A549 (cell line): ENCODE measurements at regions not wholly inside any gene's neighbourhood (a gene's known extent, or its start where the extent isn't known, plus 50 kb on each side); places are given as distances from the start of the nearest gene placed in this dataset.

Source experiments
- ATAC-seq, 2 experiments: fragments of 200-7000 bp in 1 of 2; fragments of >200 bp in 1 of 2; cut with Nextera tagmentation in 1 of 2; cut with Tn5 transposase in 1 of 2; 3 replicates each; pipeline versions ENCODE4 v1.8.0 to v1.9.1; 2018 to 2020; ENCODE audit warnings: mild to moderate bottlenecking in 1 of 2, moderate library complexity in 1 of 2
- CTCF ChIA-PET: fragments of 300-600 bp; sonication (Branson Sonifier 250); formaldehyde crosslinking; extraction: SDS; loops from one replicate; lab custom pipeline; 2021; ENCODE audit warnings: antibody characterized with exemption, inconsistent platforms; lab: Yijun Ruan, JAX
- POLR2A ChIA-PET: fragments of 350-600 bp; formaldehyde crosslinking; extraction: SDS; loops from one replicate; lab custom pipeline; 2021; ENCODE audit warnings: antibody characterized with exemption, inconsistent platforms; lab: Yijun Ruan, JAX
- DNase-seq, 2 experiments: peaks; one replicate each; pipeline versions ENCODE4 v3.0.0 to v3.0.0-alpha.2; 2011 to 2016; ENCODE audit warnings: low read depth in 1 of 2, low spot score in 1 of 2
- FAIRE-seq: peaks from 2 replicates; lab custom pipeline; 2011; peaks lifted over from hg19 to GRCh38; lab: Jason Lieb, UNC
- H3K27ac ChIP-seq, 2 experiments: fragments of >200 bp; sonication (Bioruptor Twin); formaldehyde crosslinking; 3 replicates each; pipeline ENCODE4 v1.5.1; 2016 to 2017
- H3K4me1 ChIP-seq: fragments of >200 bp; sonication (Bioruptor Twin); formaldehyde crosslinking; 3 replicates; pipeline ENCODE4 v1.6.1; 2016
- H3K4me2 ChIP-seq: fragments of >200 bp; sonication (Bioruptor Twin); formaldehyde crosslinking; 3 replicates; pipeline ENCODE4 v1.6.1; 2016
- H3K4me3 ChIP-seq: fragments of >200 bp; sonication (Bioruptor Twin); formaldehyde crosslinking; 3 replicates; pipeline ENCODE4 v1.5.1; 2016
- H3K9me3 ChIP-seq: fragments of >200 bp; sonication (Bioruptor Twin); formaldehyde crosslinking; 3 replicates; pipeline ENCODE4 v1.6.1; 2016
- BHLHE40 ChIP-seq: IDR thresholded peaks from 2 replicates; pipeline ENCODE4 v1.6.1; 2012; ENCODE audit warnings: low read depth, low read length, inconsistent platforms
- CBX2 ChIP-seq: fragments of 200-600 bp; sonication (generic); IDR thresholded peaks from 2 replicates; pipeline ENCODE4 v1.6.1; 2016; ENCODE audit warnings: low read depth, mild to moderate bottlenecking, borderline replicate concordance
- CBX8 ChIP-seq: fragments of 200-600 bp; sonication (generic); IDR thresholded peaks from 2 replicates; pipeline ENCODE4 v1.6.1; 2016
- EHMT2 ChIP-seq: fragments of 200-600 bp; sonication (generic); IDR thresholded peaks from 2 replicates; pipeline ENCODE4 v1.6.1; 2016; ENCODE audit warnings: antibody characterized with exemption, low read depth, mild to moderate bottlenecking, moderate library complexity
- EP300 ChIP-seq, 2 experiments: fragments of >200 bp; sonication (Bioruptor Twin); formaldehyde crosslinking; IDR thresholded peaks; 2 replicates in 1 of 2; 3 replicates in 1 of 2; pipeline ENCODE4 v1.6.1; 2016 to 2017
- ESRRA ChIP-seq: fragments of 150-350 bp; IDR thresholded peaks from 2 replicates; pipeline ENCODE4 v1.6.1; 2014; ENCODE audit warnings: mild to moderate bottlenecking, low read length, borderline replicate concordance
- FOSB ChIP-seq: fragments of 250-450 bp; sonication (Bioruptor Pico); IDR thresholded peaks from 2 replicates; pipeline ENCODE4 v1.5.0; 2020; ENCODE audit warnings: mild to moderate bottlenecking, moderate library complexity
- FOSL2 ChIP-seq, 2 experiments: fragments of 450-650 bp in 1 of 2; fragments of >200 bp in 1 of 2; sonication (Bioruptor Twin) in 1 of 2; formaldehyde crosslinking; IDR thresholded peaks; 2 replicates each; pipeline versions ENCODE4 v1.5.0 to v1.6.1; 2016 to 2020; ENCODE audit warnings: mild to moderate bottlenecking in 1 of 2, moderate library complexity in 1 of 2
- GATA3 ChIP-seq: IDR thresholded peaks from 2 replicates; pipeline ENCODE4 v1.6.1; 2012; ENCODE audit warnings: borderline replicate concordance
- HDAC2 ChIP-seq: fragments of 200-600 bp; sonication (generic); IDR thresholded peaks from 2 replicates; pipeline ENCODE4 v1.6.1; 2016
- HEYL ChIP-seq: fragments of 250-450 bp; sonication (Bioruptor Pico); IDR thresholded peaks from 2 replicates; pipeline ENCODE4 v1.8.0; 2021; ENCODE audit warnings: mild to moderate bottlenecking, moderate library complexity
- HOXB5 ChIP-seq: fragments of 250-450 bp; sonication (Bioruptor Pico); IDR thresholded peaks from 2 replicates; pipeline ENCODE4 v1.5.0; 2020; ENCODE audit warnings: mild to moderate bottlenecking, moderate library complexity
- JUN ChIP-seq, 2 experiments: fragments of >200 bp; sonication (Bioruptor Twin); formaldehyde crosslinking; IDR thresholded peaks; 2 replicates in 1 of 2; 3 replicates in 1 of 2; pipeline ENCODE4 v1.6.1; 2016 to 2017
- KDM1A ChIP-seq: fragments of 200-600 bp; sonication (generic); IDR thresholded peaks from 2 replicates; pipeline ENCODE4 v1.6.1; 2016; ENCODE audit warnings: low read depth, mild to moderate bottlenecking
- MYC ChIP-seq: IDR thresholded peaks from 2 replicates; pipeline ENCODE4 v1.6.1; 2012; ENCODE audit warnings: mild to moderate bottlenecking, inconsistent platforms, low read length, improper control_type of control experiment, borderline replicate concordance
- NFE2L2 ChIP-seq: fragments of 150-350 bp; conservative IDR thresholded peaks from 2 replicates; pipeline ENCODE4 v1.6.1; 2014; ENCODE audit warnings: low read length
- NPAS2 ChIP-seq: fragments of 250-450 bp; sonication (Bioruptor Pico); IDR thresholded peaks from 2 replicates; pipeline ENCODE4 v1.8.0; 2022; ENCODE audit warnings: mild to moderate bottlenecking, moderate library complexity, borderline replicate concordance
- NR3C1 ChIP-seq: fragments of >200 bp; sonication (Bioruptor Twin); formaldehyde crosslinking; IDR thresholded peaks from 3 replicates; pipeline ENCODE4 v1.6.1; 2017
- RARB ChIP-seq: fragments of 250-450 bp; sonication (Bioruptor Pico); IDR thresholded peaks from 2 replicates; pipeline ENCODE4 v1.8.0; 2021; ENCODE audit warnings: mild to moderate bottlenecking, moderate library complexity
- RCOR1 ChIP-seq: fragments of 150-350 bp; IDR thresholded peaks from 2 replicates; pipeline ENCODE4 v1.6.1; 2014; ENCODE audit warnings: antibody characterized with exemption, low read length, low read depth
- RFX5 ChIP-seq: fragments of 450-650 bp; IDR thresholded peaks from 2 replicates; pipeline ENCODE4 v1.7.1; 2014; ENCODE audit warnings: antibody characterized with exemption, mild to moderate bottlenecking, moderate library complexity
- TFCP2L1 ChIP-seq: fragments of 250-450 bp; sonication (Bioruptor Pico); IDR thresholded peaks from 2 replicates; pipeline ENCODE4 v1.5.0; 2021; ENCODE audit warnings: mild to moderate bottlenecking
- ZC3H11A ChIP-seq: fragments of 450-650 bp; IDR thresholded peaks from 2 replicates; pipeline ENCODE4 v1.6.1; 2014; ENCODE audit warnings: antibody characterized with exemption, mild to moderate bottlenecking
- ZSCAN20 ChIP-seq: fragments of 250-450 bp; sonication (Bioruptor Pico); IDR thresholded peaks from 2 replicates; pipeline ENCODE4 v1.8.0; 2022; ENCODE audit warnings: mild to moderate bottlenecking, moderate library complexity
- WGBS: methylation state at CpG from one replicate; pipeline ENCODE4 v1.1.6; 2017; ENCODE audit errors: missing lambda C conversion rate; 5-methylcytosine and 5-hydroxymethylcytosine counted together
- TF ChIP-seq, protein P1 (sequence below): IDR thresholded peaks from 2 replicates; pipeline ENCODE4 v1.6.1; 2012
- TF ChIP-seq, protein P2 (sequence below): fragments of 250-450 bp; sonication (Bioruptor Pico); IDR thresholded peaks from 2 replicates; pipeline ENCODE4 v1.5.0; 2020; ENCODE audit warnings: low read depth, mild to moderate bottlenecking, moderate library complexity
- TF ChIP-seq, protein P3 (sequence below): IDR thresholded peaks from 2 replicates; pipeline ENCODE4 v1.6.1; 2012
- TF ChIP-seq, protein P4 (sequence below): fragments of 250-450 bp; sonication (Bioruptor Pico); IDR thresholded peaks from 2 replicates; pipeline ENCODE4 v1.5.0; 2021; ENCODE audit warnings: mild to moderate bottlenecking, moderate library complexity, borderline replicate concordance

DNA sequence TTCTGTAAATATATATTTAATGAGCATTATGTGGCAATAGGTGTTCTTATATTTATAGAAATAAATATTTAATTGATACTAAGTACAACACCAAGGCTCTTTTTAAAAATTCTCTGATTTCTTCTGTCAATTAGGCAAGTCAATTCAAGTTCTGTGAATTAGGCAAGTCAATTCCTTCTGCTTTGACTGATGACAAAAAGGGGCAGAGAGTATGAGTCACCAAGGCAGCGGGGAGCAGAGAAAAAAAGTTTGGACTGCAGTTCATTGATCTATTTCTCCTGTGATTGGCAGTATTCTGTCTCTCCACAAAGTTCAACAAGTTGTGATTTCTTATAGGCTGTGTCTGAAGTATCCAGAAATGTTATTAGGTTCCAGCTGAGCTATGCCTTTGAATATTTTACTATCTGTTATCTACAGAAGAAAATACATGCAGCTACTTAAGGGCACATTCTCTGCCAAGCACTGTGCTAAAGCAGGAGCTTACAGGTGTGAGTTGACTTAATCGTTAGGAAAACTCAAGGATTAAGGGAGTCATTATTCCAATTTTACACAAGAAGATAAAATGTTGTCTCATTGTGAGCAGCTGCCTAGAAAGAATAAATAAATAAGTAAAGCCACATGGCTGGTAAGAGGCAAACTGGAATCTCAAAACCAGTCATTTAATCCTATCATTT is 206.4 kb upstream of the ALG10B start:
- H3K4me1 ChIP-seq, result peaks cover 23% of the 10 kb centered on the region; the same call in 2 of the 3 replicates
- no peak overlapping the region for H3K27ac ChIP-seq
- no peak for FAIRE-seq
- POLR2A ChIA-PET, result no interaction called here
- TF ChIP-seq HEYL (CRISPR knock-in tag) (no peak), FOSL2 (IDR thresholded peaks at IDR 0.05) (no peak), FOSL2 (CRISPR knock-in tag; IDR thresholded peaks at IDR 0.05) (peak; percentile 57)
- TF ChIP-seq, all 56 proteins: peak for 1
- Histone ChIP-seq H3K4me3 (no peak overlapping the region), H3K9me3 (no peaks in the 10 kb centered on the region), H3K4me2 (peak overlapping the region; percentile 35; the same call in 1 of the 3 replicates)
- DNase-seq (no peak), ATAC-seq (no peak; a peak in 1 of 6 replicates)
- 8% methylated on average over 2 of the region's 2 CpGs for WGBS
- CTCF ChIA-PET, result no interaction called here

DNA sequence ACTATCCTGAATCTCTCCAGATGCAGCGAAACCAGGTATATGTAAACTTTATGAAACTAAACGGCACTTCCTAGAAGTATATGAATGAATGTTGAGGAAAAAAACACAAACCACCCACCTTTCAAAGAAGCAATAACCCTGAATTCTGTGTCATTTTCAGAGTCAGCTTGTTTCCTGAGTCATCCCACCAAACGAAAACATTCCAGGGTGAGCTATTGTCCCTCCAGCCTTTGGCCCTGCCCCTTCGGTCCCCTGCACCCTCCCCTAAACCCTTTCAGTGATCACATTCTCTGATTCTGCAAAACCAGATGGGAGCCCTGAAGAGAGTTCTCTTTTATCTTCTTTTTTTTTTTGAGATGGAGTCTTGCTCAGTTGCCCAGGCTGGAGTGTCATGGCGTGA is 202.6 kb upstream of the ALG10B start:
- TF ChIP-seq, protein P1, sequence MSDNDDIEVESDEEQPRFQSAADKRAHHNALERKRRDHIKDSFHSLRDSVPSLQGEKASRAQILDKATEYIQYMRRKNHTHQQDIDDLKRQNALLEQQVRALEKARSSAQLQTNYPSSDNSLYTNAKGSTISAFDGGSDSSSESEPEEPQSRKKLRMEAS, result no peak
- TF ChIP-seq ESRRA (no peak), KDM1A (no peak), NR3C1 (no peak)
- TF ChIP-seq, protein P2, sequence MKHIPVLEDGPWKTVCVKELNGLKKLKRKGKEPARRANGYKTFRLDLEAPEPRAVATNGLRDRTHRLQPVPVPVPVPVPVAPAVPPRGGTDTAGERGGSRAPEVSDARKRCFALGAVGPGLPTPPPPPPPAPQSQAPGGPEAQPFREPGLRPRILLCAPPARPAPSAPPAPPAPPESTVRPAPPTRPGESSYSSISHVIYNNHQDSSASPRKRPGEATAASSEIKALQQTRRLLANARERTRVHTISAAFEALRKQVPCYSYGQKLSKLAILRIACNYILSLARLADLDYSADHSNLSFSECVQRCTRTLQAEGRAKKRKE (CRISPR knock-in tag), result no peak
- CTCF ChIA-PET, result interaction anchor here (1.0 kb wide), 1 partner anchor 8 kb away, joined by 3 read pairs; no protein-coding TSS in a partner anchor
- 38% methylated on average over 5 of the region's 5 CpGs for WGBS
- H3K9me3 ChIP-seq, result no peaks in the 10 kb centered on the region
- H3K27ac ChIP-seq, result peak overlapping the region in 1 of 2 experiments; percentile 31; a peak in 1 of 6 replicates
- peak overlapping the region; percentile 34 for H3K4me2 ChIP-seq
- no peak for FAIRE-seq
- POLR2A ChIA-PET, result no interaction called here
- DNase-seq, result no peak
- H3K4me1 ChIP-seq, result peaks cover 23% of the 10 kb centered on the region; the same call in 2 of the 3 replicates
- no peak overlapping the region for H3K4me3 ChIP-seq
- ATAC-seq, result no peak

DNA sequence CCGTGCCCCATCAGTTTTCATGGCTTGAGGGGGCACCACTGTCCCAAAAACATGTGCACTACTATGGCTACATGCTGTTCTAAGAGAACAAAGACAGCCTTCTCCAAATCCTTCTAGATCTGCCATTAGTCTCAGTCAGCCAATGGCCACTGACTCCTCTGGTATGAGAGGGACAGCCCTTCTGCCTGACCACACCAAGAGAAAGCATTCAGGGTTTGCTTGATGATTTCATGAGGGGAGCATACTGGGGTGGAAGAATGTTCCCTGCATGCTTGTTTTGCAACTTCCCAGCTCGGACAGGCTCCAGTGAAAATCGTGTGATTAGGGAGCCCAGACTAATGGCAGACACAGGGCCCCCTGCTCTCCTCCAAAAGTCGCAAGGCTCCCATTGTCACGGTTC is 199.6 kb upstream of the ALG10B start:
- ChIA-PET POLR2A (no interaction called here), CTCF (interaction anchor here (1.2 kb wide), 1 partner anchor 26 kb away, joined by 3 read pairs; no protein-coding TSS in a partner anchor)
- H3K4me2 ChIP-seq, result no peak overlapping the region
- no peak overlapping the region for H3K4me3 ChIP-seq
- WGBS, result 64% methylated on average over 5 of the region's 5 CpGs
- H3K4me1 ChIP-seq, result 0 out of 3 replicates have a peak, but pooled peaks cover 11% of the 10 kb centered on the region
- no peak for TF ChIP-seq RCOR1
- TF ChIP-seq, protein P1, result no peak
- no peak for TF ChIP-seq ZC3H11A
- no peak for TF ChIP-seq HOXB5 (CRISPR knock-in tag)
- TF ChIP-seq TFCP2L1 (CRISPR knock-in tag), result no peak
- no peak for TF ChIP-seq HDAC2
- TF ChIP-seq, protein P3, sequence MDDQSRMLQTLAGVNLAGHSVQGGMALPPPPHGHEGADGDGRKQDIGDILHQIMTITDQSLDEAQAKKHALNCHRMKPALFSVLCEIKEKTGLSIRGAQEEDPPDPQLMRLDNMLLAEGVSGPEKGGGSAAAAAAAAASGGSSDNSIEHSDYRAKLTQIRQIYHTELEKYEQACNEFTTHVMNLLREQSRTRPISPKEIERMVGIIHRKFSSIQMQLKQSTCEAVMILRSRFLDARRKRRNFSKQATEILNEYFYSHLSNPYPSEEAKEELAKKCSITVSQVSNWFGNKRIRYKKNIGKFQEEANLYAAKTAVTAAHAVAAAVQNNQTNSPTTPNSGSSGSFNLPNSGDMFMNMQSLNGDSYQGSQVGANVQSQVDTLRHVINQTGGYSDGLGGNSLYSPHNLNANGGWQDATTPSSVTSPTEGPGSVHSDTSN, result no peak
- TF ChIP-seq ZSCAN20 (CRISPR knock-in tag), result no peak
- no peak for TF ChIP-seq NR3C1
- no peak for TF ChIP-seq RARB (CRISPR knock-in tag)
- TF ChIP-seq, all 56 proteins: peak for 0
- FAIRE-seq (no peak), DNase-seq (no peak), ATAC-seq (no peak)
- H3K9me3 ChIP-seq, result no peaks in the 10 kb centered on the region
- H3K27ac ChIP-seq, result no peak overlapping the region

DNA sequence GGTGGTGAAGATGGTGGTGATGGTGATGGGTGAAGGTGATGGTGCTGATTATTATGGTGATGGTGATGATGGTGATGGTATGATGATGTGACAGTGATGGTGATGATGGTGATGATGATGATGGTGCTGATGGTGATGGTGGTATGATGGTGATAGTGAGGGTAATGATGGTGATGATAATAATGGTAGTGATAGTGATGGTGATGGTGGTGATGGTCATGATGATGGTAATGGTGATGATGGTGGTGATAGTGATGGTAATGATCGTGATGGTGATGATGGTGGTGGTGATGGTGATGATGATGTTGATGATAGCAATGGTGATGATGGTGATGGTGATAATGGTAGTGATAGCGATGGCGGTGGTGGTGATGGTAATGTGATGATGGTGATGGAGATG is 197.9 kb upstream of the ALG10B start:
- ATAC-seq (no peak), FAIRE-seq (no peak), DNase-seq (no peak)
- peaks cover 8% of the 10 kb centered on the region for H3K4me1 ChIP-seq
- POLR2A ChIA-PET, result no interaction called here
- CTCF ChIA-PET, result no interaction called here
- 60% methylated on average over 3 of the region's 3 CpGs for WGBS
- H3K27ac ChIP-seq, result no peak overlapping the region
- no peak overlapping the region for H3K4me2 ChIP-seq
- H3K4me3 ChIP-seq, result no peak overlapping the region
- 0 out of 3 replicates have a peak, but pooled peaks cover 2% of the 10 kb centered on the region for H3K9me3 ChIP-seq
- TF ChIP-seq KDM1A, result no peak
- TF ChIP-seq, protein P4, sequence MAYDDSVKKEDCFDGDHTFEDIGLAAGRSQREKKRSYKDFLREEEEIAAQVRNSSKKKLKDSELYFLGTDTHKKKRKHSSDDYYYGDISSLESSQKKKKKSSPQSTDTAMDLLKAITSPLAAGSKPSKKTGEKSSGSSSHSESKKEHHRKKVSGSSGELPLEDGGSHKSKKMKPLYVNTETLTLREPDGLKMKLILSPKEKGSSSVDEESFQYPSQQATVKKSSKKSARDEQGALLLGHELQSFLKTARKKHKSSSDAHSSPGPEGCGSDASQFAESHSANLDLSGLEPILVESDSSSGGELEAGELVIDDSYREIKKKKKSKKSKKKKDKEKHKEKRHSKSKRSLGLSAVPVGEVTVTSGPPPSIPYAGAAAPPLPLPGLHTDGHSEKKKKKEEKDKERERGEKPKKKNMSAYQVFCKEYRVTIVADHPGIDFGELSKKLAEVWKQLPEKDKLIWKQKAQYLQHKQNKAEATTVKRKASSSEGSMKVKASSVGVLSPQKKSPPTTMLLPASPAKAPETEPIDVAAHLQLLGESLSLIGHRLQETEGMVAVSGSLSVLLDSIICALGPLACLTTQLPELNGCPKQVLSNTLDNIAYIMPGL, result no peak
- no peak for TF ChIP-seq CBX2
- no peak for TF ChIP-seq EP300 (IDR thresholded peaks at IDR 0.05)
- TF ChIP-seq HOXB5 (CRISPR knock-in tag), result no peak
- TF ChIP-seq CBX8, result no peak
- TF ChIP-seq FOSB (CRISPR knock-in tag), result no peak
- TF ChIP-seq GATA3, result no peak
- TF ChIP-seq RFX5, result no peak
- no peak for TF ChIP-seq JUN (IDR thresholded peaks at IDR 0.05)
- TF ChIP-seq MYC, result no peak
- TF ChIP-seq BHLHE40, result no peak
- no peak for TF ChIP-seq EHMT2
- no peak for TF ChIP-seq NFE2L2
- no peak for TF ChIP-seq NPAS2 (CRISPR knock-in tag)
